Vagina (tissue), 2 donors: ENCODE measurements at regions not wholly inside any gene's neighbourhood (a gene's known extent, or its start where the extent isn't known, plus 50 kb on each side); places are given as distances from the start of the nearest gene placed in this dataset.

Experiments used
- POLR2A ChIP-seq, 2 donors: fragments of 450-650 bp; IDR thresholded peaks; one replicate each; pipeline ENCODE4 v1.6.1; 2017; ENCODE audit warnings: antibody characterized with exemption in 2 of 2, mild to moderate bottlenecking in 2 of 2, moderate library complexity in 2 of 2
- TF ChIP-seq, protein P1 (sequence below), 3 experiments: fragments of 450-650 bp in 2 of 3; fragments of 200-600 bp in 1 of 3; sonication (generic) in 1 of 3; IDR thresholded peaks; one replicate each; pipeline ENCODE4 v1.5.1; 2017 to 2019; ENCODE audit warnings: antibody characterized with exemption in 3 of 3, mild to moderate bottlenecking in 2 of 3, moderate library complexity in 2 of 3

DNA sequence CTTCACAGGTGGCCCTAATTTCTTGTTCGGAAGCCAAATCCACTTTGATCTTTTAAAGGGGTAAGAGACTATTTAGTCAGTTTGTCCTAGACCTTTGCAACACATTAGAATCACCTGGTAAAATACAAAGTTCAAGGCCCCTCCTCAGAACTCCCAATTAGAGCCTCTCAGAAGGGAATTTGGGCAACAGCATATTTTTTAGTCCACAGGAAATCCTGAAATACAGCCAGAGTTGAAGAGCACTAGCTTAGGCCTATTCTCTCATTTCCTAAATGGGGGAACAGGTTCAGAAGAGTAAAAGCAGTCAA is 151.3 kb upstream of the FSCB start:
- no peak for TF ChIP-seq POLR2A (IDR thresholded peaks at IDR 0.05)
- TF ChIP-seq, protein P1, sequence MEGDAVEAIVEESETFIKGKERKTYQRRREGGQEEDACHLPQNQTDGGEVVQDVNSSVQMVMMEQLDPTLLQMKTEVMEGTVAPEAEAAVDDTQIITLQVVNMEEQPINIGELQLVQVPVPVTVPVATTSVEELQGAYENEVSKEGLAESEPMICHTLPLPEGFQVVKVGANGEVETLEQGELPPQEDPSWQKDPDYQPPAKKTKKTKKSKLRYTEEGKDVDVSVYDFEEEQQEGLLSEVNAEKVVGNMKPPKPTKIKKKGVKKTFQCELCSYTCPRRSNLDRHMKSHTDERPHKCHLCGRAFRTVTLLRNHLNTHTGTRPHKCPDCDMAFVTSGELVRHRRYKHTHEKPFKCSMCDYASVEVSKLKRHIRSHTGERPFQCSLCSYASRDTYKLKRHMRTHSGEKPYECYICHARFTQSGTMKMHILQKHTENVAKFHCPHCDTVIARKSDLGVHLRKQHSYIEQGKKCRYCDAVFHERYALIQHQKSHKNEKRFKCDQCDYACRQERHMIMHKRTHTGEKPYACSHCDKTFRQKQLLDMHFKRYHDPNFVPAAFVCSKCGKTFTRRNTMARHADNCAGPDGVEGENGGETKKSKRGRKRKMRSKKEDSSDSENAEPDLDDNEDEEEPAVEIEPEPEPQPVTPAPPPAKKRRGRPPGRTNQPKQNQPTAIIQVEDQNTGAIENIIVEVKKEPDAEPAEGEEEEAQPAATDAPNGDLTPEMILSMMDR (IDR thresholded peaks at IDR 0.05), result no peak
